Stimulated activated CD4-positive, alpha-beta T cell treated with anti-CD3 and anti-CD28 coated beads, Interleukin-15, amount 100 ng/mL, for 48 hours (primary cell): ENCODE measurements at regions not wholly inside any gene's neighbourhood (a gene's known extent, or its start where the extent isn't known, plus 50 kb on each side); places are given as distances from the start of the nearest gene placed in this dataset.
"Not testable (repeated sequence)": the region's sequence is repeated elsewhere in the genome, so short reads cannot be mapped to it uniquely, and the experiment has no call there.

Experiments used
- DNase-seq, 2 donors: peaks; one replicate each; pipeline ENCODE4 v3.0.0-alpha.2; 2020; ENCODE audit warnings: low read depth in 2 of 2

DNA sequence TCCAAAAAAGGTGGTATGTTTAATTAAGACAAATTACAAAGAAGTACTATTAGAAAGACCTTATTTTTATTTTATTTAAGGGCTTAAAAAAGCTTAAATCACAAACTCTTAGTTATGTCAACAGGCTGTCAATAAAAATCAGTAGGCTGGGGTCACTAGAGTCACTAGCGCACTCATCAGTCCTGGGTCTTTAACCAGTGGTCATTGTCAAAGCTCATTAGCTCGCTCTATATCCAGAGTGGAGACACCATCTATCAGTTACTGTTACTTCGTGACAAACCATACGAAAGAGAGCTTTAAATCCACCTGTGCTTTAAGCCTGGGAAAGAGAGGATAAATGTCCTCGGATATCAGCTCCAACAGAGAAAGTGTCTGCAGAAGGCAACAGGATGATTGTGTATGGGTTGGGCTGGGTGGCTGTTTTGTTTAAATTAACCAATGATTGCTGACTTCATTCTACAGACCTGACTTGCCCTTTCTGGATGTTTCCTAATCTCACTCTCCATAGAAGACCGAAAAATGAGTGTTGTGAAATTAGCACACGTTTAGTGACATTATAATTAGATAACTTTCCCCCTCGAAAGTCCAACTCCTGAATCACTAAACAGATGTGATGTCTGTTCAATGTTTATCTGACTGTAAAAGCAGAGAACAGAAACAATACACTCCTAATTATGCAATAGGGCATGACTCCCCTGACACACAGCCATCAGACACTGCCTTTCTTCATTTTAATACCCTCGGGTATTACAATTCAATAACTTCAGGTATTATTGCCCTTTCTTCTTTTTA, 123.6 kb upstream of the TNPO1 start:
- DNase-seq, result no peak

DNA sequence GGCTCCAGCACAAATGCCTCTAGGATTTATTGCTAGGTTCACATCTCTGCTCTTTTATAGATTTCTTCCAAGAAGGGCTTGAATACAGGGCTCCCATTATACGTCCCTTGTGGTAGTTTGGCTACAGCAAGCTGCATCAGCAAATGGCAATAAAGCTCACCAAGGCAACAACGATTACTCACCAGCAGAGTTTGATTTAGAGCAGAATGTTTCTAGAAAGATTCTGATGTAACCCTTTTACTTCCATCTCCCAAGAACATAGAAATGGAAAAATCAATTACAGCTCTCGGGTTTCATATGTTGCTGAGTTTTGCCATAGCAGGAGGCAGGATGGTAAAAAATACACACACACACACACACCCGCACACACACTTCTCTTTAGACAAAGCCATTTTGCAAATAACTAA, 124.2 kb upstream of the TNPO1 start:
- DNase-seq, result no peak

DNA sequence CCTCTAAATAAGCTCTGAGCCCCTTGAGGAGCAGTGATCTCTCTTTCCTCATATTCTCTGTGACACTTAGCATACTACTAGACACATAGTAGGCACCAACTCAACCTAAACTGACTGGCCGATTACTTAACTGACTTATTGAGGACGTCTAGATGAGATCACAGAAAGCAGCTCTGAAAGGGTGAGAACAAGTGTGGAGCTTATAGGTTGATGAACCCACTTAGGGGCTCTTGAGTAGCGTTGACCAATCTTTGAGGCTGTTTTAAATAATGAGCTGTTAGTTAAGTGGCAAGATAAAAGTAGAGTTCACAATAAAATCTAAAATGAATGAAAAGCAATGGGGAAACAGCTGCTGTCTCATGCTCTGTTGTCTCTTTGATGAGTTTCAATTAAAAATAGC, 124.7 kb upstream of the TNPO1 start:
- no peak for DNase-seq

DNA sequence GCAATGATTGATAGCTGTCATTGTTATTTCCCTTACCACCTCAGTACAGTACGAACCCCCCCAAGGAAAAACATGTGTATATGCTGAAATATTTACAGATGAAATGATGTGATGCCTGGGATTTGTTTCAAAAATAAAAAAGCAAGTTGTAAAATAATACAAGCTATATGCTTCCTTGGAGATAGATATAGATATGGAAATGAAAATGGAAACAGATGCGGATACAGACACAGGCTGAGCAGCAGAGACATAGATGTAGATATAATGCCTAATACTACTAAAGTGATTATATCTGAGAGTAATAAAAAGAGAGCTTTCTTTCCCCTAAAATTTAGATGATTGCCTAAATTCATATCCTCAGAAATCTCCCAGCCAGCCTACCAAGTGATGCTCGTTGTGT, 127.5 kb upstream of the TNPO1 start:
- DNase-seq, result no peak

DNA sequence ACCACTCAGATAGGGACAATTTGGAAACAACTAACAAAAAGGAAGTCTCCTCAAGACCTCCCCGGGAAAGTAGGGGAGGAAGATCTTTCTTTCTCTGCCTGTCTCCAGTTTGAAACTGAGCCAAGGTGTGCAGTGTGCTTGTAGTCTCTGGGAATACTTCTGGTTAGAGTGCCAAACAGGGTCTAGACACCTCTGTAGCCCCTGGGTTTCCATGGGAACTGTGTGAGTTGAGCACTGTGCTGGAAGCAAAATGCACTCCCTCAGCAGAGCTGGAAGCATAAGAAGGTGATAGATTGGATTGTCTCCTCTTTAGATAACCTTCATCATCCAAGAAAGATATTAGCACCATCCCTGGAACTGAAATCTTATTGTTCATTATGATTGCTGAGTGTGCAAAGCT, 129.2 kb upstream of the TNPO1 start:
- DNase-seq, result no peak

DNA sequence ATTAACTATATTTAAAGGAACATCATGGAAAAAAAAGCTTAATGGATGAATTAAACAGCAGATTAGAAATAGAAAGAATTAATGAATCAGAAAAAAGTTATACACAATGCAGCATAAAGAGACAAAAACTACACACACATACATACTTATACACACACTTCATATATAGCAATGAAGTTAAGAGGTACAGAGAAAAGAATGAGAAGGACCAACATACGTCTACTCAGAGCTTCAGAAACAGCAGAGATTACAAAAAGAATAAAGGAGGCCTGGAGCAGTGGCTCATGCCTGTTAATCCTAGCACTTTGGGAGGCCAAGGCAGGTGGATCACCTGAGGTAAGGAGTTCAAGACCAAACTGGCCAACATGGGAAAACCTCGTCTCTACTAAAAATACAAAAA, 133.9 kb upstream of the TNPO1 start:
- DNase-seq, result no peak

DNA sequence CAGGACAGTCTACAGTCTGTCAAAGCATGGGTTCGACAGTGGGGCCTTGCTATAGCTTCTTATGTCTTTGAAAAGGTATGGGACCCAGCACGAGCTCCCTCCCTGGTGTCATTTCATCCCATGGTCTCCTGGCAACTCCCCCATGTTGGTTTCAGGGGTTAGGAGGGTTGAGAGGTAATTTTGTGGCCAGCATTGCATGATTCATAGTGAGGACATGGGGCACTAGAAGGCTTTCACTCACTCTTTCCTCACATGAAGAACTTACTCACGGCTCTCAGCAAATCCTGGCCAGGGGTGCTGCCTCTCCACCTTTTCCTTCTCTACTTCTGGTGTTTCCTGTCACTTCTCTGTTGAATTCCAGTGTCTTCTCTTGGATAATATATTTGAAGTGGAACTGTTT, 134.7 kb upstream of the TNPO1 start:
- DNase-seq, result no peak

DNA sequence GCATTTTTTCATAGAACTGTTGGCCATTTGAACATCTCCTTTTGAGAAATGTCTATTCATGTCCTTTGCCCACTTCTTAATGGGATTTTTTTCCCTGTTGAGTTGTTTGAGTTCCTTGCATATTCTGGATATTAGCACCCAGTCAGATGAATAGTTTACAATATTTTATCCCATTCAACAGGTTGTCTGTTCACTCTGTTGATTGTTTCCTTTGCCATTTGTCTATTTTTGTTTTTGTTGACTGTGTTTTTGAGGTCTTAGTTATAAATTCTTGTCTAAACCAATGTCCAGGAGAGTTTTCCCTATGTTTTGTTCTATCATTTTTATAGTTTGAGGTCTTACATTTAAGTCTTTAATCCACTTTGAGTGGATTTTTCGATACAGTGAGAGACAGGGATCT, 139.0 kb upstream of the TNPO1 start:
- no peak for DNase-seq

DNA sequence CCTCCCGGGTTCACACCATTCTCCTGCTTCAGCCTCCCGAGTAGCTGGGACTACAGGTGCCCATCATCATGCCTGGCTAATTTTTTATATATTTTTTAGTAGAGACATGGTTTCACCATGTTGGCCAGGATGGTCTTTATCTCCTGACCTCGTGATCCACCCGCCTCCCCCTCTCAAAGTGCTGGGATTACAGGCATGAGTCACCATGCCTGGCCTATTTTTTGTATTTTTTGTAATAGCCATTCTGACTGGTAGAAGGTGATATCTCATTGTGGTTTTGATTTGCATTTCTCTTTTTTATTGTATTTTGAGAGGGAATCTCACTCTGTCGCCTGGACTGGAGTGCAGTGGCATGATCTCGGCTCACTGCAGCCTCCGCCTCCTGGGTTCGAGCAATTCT, 139.6 kb upstream of the TNPO1 start:
- DNase-seq, result not testable (repeated sequence)

DNA sequence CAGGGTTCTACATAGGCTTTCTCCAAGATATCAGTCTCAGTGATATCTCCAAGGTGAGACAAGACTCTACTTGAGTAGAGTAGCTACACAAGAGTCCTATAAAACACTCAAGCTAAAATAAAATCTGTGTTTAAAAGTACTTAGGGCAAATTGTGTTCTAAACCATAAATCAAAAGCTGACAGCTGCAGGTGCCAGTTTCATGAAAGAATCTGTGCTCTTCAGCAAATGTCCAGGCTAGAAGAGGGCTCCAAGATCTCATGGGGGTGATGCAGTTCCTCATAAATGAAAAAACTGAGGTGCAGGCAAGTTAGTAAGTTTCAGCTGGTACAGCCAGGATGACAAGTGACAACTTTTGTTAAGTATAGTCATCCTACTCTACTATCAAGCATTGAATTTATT, 142.8 kb upstream of the TNPO1 start:
- no peak for DNase-seq

DNA sequence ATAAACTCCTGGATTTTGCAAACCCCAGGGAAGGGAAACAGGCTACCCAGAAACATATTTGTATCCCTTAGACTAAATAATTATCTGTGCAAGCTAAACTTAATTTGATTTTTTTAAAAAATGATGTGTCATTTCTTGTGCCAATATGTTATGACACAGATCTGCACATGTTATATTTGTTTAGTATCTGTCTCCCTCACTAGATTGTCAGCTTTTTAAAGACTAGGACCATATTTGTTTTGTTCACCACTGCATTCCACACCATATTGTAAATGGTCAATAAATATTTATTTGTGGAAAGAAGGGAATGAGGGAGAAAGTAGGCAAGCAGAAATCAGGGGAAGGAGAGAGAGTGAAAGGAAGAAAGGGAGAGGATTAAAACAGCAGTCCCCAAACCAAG, 143.3 kb upstream of the TNPO1 start:
- no peak for DNase-seq

DNA sequence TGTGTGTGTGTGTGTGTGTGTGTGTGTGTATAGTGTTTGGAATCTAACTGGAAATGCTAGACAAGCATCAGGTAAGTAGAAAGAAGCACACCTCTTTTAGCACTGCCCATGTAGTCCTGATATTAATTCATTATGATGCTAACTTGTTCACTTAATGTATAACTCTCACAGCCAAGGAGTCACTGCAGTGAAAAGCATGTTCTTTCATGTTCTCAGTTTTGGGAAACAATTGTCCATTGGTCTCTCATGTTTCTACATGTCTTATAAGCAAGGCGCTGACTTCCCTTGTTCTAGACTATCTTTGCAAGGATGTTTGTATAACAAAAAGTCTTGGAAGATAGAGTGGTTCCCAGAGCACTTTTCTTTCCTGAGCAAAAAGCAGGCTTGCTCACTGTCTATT, 148.8 kb upstream of the TNPO1 start:
- DNase-seq, result no peak

DNA sequence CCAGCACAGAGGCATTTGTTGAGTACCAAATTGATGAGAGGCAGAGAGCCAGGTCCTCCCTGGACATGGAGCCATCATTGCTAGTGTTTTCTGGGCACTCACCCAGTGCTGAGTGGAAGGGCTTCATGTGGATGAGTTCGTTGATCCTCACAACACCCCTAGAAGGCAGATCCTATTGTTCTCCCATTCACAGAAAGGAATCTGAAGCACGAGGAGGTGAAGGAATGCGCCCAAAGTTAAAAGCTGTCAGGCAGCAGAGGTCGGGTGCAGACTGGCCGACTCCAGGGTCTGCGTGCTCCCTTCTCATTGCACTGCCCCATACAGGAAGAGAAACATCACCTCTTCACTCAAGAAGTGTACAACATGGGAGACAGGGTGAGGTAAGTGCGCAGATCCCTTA, 153.5 kb upstream of the TNPO1 start:
- no peak for DNase-seq

DNA sequence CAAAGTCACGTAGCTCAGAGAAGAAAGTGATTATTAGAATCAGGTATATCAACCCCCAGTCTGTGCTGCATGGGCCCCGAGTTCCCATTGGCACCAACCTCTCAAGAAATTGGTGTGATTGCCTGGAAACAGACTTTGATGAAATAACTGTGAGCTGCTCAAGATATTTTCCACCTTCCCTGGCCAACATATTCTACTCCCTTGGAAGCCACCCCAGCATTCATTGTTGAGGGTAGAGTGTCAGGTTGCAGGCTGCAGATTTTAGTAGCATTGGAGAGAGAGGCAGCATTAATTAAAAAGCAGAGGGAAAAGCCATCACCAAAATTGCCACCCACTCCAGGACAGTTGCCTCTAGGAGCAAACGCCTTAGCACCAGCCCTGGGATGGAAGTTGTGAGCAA, 154.2 kb upstream of the TNPO1 start:
- no peak for DNase-seq

DNA sequence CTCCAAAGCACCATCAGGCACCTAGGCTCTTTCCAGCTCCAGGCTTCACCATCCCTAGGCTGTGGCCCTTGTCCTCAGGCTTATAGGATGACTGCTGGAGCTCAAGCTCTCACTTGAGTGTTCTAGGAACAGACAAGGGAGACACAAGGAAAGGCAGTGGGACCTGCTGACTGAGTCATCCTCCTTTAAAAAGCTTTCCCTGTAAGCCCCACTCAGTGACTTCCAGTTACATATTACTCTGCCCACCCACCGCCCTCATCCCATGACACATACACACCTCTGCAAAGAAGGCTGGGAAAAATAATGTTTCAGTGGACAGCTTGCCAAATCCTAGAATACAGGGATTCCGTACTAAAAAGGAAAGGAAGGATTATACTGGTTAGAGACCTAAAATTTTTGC, 154.2 kb upstream of the ZNF366 start:
- DNase-seq, result no peak

DNA sequence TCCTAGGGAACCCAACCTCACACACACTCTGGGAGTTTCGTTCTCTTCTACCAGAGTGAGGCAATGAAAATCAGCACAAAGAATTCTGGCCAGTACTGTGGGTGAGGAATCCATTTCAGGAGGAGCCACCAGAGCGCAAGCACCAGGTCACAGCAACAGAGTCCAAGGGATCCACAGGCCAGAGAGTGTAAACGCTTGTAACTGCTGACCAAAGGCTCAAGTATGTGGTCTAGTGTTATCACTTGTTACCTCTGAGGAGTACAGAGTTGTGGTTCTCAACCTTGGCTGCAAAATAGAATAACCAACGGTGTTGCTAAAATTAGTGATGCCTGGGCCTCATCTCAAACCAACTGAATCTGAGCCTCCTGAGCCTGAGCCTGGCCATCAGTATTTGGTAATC, 152.5 kb upstream of the ZNF366 start:
- DNase-seq, result no peak

DNA sequence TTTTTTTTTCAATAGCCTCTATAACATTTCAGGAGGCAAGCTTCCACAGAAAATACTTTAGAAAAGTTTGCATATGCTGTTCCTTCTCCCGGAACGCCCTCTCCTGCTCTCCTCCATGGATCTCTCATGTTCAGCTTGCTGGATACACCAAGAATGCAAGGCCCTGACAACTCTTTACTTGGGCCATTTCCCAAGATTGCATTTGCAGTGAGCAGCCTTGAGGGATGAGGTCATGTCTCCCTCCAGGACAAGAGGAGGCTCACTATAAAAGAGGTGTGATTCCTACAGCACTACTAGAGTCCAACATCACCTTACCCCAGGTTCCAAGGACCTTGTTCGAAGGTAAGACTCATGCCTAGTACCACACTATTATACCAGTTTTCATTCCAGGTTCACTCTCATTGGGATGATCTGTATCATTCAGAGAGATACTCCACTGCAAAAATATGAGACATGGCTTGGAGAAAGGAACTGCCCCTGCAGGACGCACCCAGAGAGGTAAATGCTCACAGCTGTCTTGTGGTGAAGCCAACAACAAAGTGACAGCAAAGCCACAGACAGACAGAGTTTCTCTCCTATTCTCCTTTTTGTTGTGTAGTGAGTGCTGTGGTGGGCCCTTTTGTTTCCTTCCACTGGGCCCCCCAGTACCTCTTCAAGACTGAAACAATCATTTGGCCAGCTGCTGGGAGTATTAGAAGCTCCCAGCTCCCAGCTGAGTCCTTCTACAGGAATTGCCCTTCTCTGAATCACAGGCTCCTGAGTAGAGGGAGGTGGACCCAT, 151.7 kb upstream of the ZNF366 start:
- DNase-seq, result no peak

DNA sequence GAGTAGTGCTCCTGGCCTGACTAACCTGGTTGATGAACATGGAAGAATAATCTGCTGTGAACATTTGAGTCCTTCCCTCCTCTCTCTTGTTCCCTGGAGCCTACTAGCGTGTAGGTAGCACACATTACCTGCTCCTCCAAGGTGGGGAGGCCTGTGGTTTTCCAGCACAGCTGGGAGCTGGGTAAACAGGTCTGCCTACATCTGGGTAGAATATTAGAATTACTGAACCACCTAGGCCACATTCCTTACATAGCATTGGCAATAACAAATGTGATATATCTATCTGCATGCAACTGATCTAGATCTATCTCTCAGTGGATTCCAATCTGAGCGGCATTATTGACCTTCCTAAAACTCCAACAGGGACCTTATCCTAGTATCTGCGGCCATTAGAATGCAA, 151.0 kb upstream of the ZNF366 start:
- DNase-seq, result no peak

DNA sequence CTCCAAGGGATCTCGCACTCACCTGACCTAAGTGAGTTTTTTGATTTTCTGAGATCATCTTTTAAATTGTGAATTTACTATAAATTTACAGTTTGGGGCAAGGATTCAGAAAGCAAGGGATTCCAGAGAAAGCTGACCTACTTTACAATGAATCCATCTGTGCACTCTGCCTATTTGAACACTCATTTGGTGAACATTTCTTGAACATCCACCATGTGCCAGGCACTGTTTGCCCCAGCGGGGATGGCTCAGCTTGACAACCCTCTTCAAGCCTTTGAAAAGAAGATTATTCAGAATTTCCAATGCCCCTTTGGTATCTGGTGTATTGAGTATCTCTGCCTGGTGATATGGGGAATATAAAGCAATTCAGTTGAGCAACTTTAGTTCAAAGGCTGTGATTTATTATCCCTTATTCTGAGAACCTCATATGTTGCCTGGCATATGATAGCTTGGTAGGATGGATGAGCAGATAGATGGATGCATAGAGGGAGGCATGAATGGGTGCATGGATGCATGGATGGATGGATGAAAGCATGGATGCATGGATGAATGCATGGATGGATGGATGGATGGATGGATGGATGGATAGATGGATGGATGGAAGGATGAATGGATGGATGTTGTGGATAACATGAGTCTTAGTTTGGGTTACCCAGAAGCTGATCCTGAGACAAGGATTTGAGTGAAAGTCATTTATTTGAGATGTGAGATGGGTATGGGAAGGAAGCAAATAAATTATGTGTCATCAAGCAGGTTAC, 149.7 kb upstream of the ZNF366 start:
- DNase-seq, result no peak

DNA sequence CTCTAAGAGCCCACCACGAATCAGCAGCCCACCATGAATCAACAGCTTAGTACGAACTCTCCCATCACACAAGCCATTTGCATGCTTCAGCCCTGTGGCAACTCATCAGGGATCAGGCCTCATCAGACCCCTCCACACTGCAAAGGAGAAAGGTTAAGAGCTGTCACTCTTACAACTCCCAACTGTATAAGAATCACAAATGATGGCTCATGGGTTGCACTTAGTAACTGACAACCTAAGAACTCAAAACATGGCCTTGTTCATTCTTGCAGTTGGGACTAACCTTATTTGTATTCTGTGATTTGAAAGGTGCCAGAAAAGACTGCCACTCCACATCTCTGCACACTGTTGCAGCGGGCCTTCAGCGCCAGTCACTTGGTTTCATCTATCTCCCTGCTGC, 149.1 kb upstream of the ZNF366 start:
- DNase-seq, result no peak

DNA sequence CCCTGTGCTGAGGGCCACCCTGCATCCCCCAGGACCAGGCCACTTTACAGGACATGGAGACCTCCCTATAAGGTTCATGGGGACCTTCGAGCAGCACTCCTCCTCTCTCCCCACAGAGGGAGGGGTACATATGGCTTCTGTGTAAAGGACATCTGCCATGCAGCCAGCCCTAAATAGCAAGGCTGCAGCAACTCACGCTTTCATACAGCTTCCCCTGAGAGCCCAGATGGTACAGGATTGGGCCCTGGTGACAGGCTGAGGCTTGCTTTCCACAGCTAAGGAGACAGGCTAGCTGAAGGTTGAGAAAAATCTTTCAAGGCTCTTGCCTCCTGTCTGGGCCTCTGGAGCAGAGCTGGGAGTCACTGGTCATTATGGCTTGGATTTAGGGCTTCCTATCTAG, 147.0 kb upstream of the ZNF366 start:
- DNase-seq, result no peak

DNA sequence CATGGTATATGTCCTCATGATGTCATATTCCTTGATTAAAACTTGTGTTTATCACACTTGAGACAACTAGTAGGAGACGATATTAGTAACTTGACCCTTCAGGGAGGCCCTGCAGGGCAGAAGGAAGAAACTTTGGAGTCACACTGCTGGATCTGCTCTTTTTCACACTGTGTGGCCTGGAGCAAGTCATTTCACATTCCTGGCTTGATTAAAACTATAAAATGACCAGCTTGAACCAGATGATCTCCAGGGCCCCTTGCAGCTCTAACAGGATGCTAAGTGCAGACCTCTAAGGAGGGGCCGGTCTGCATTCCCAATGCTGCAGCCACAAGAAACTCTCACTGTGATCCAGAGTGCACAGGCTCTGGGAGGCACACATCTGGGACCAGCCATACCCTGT, 146.4 kb upstream of the ZNF366 start:
- DNase-seq, result no peak

DNA sequence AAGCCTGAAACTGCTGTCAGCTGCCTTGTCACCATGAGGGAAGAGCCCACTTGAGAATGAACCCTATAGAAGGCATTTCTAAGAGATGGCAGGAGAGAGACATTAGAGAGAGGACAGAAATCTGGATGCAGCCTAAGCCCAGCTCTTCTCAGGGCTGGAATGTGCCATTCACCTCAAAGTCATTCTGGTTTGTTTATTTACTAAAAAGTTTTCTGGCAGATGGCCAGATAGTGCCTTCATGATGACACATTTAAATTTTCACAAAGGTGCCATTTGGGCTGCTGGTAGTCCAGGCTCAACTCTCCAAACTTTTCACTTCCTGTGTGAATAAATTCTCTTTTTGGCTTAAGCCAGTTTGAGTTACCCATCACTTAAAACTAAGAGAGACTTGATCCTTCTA, 144.6 kb upstream of the ZNF366 start:
- no peak for DNase-seq
